GM19455 (cell line): ENCODE measurements at regions not wholly inside any gene's neighbourhood (a gene's known extent, or its start where the extent isn't known, plus 50 kb on each side); places are given as distances from the start of the nearest gene placed in this dataset.

ENCODE experiments used
- ATAC-seq: cut with Tn5 transposase; IDR thresholded peaks from one replicate; pipeline ENCODE4 v1.9.1; 2021; ENCODE audit not compliant: unreplicated experiment

GRCh38 chr4:182192511-182193181 is 50.6 kb upstream of the TENM3 start:
- ATAC-seq: no peak

GRCh38 chr4:182193311-182193710 is 49.9 kb upstream of the TENM3 start:
- no peak for ATAC-seq
